ENCODE measurements at regions not wholly inside any gene's neighbourhood (a gene's known extent, or its start where the extent isn't known, plus 50 kb on each side); places are given as distances from the start of the nearest gene placed in this dataset.
"Not testable (repeated sequence)": the region's sequence is repeated elsewhere in the genome, so short reads cannot be mapped to it uniquely, and the experiment has no call there.

DNA sequence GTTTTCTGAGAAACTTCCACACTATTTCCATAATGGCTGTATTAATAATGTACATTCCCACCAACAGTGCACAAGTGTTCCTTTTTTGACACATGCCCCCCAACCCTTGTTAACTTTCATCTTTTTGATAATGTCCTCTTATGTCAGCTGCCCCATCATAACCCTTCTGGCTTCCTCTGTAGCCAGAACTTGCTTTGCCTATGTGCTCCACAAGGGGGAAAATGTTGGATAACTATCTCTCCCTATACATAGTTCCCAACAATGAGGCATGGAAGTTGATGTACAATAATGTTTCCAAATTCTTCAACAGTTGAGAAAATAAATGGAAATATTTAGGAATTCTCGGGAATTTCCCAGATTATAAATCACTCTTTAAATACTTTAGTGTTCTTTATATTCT, 142.9 kb downstream of the ASB9 start:
- no peak for DNase-seq (ENCODE audit: low read depth in 3 of 3, low spot score in 2 of 3)

DNA sequence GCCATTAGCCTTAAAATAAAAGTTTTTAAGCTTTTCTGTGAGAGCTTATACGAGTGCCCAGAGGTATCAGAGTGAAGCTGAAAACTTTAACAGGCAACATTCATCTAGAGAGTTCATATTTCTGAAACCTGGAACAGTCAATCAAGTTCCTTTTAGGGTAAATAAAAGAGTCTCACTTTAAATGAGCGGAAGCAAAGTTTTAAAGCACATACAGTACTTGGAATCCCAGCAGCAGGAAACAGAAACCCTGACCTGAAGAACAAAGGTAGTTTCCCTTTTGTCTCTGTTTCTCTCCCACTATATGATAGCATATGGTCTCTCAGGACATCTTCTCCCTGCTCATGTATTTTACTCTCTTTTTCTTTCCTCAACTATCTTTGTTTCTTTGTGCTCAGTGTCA, 153.0 kb downstream of the ASB9 start:
- DNase-seq (ENCODE audit: low read depth in 3 of 3, low spot score in 2 of 3), result no peak

DNA sequence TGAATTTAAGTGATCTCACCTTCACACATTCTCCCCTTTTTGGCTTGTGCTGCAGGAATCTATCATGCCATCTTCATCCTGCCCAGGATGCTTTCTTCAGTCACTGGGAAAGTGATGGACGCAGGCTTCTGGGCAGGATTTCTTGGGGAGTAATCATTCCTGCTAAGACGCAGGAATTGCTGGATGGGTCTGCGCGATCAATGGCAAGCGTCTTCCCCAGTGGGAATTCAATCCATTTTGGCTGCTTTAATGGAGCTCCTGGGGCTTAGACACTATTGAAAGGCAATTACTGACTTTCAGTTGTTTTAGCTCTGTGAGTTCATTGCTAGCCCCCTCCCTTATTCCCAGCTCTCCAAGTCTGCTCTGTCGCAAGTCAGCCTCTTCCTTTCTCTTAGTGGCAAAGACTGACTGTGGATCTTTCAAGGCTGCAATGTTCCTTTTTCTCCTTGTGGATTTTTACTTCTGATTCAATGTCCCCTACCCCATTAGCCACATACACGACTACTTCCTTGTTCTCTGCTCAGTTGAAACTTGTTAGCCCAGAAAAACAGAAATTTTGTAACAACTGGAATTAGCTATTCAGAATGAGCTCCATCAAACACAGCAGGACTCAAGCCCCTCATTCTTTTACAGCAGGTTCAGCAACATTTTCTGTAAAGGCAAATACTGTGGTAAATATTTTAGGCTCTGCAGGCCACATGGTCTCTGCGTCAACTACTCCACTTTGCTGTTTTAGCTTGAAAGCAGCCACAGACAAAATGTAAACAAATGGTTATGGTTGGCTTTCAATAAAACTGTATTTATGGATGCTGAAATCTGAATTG, 154.9 kb downstream of the ASB9 start:
- DNase-seq (ENCODE audit: low read depth in 3 of 3, low spot score in 2 of 3), result no peak

DNA sequence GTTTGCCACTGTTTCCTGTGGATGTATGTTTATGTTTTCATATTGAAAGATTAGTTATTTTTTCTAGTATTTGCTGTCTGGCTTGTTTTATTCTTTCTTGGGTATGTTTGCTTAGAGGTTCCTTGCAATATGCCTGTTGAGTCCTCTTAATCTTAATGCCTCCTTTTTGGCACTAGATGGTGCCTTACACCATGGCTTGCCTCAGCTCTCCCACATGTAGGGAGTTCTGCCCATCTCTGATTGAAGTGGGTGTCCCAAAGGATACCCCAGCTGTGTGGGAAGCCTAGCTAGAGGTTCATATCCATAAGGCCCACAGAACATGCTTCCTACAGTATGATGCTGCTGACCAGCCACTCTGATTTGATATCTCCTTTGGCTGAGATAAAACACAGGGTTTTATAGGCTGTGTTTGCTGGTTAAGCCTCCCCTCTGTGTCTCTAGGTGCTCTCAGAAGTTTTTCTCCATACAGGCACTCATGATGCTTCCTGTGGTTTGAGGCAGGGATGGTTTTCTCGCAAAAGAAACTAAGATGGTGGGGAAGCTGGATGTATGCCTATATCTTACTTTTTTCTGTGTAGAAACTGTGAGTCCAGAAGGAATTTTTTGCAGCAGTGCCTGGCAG, 162.4 kb downstream of the ASB9 start:
- no peak for DNase-seq (ENCODE audit: low read depth in 3 of 3, low spot score in 2 of 3)

DNA sequence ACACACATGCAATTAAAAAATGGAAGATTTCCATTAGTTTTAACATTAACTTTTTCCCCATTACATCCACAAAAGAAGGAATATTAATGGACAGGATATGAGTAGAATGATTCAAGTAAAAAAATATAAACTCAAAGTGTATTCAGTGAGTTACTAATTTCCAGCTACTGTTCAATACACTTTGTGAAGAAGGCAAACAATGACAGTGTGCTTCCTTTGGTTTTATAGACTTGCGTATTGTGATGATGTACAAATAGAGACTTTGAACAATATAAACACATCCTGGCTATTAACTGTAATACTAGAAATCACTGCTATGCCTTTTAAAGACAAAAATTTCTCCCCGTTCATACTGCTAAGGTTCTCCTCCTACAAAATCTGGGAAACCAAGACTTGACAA, 171.4 kb downstream of the ASB9 start:
- no peak for DNase-seq (ENCODE audit: low read depth in 3 of 3, low spot score in 2 of 3)

DNA sequence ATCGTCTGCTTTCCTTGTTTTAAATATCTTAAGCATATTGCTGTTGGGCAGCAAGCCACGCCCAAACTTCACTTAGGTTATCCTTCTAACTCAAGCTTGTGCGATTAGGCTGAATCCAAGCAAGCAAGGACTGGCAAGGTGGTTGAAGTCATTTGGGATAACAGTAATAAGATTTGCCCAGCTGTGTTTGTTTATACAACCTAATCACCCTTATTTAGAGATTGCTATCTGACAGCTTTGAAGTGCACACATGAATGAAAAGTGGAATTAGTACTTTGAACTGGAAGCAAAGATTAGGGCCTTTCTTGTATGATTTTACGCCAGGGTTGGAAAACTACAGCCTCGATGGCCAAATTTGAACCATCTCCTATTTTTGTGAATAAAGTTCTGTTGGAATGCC, 182.1 kb downstream of the ASB9 start:
- DNase-seq (ENCODE audit: low read depth in 3 of 3, low spot score in 2 of 3), result no peak

DNA sequence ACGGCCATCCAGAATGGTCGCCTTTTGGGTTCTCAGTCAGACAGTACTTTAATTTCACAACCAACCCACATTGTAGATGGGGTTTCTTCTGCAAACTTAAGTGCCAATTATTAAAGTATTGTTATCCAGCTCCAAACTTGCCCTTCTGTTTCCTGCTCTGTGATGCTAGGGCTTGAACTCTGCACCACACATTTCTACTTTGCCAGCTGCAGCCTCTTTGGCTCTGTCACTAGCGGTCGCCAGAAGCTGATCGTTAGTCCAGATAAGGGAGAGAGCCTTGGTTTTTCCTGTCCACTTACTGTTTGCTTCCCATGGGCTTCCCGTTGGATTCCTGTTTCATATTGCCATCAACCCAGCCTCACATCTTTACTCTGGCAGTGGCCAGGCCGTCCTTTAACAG, 196.6 kb downstream of the ASB9 start:
- no peak for DNase-seq (ENCODE audit: low read depth in 3 of 3, low spot score in 2 of 3)

DNA sequence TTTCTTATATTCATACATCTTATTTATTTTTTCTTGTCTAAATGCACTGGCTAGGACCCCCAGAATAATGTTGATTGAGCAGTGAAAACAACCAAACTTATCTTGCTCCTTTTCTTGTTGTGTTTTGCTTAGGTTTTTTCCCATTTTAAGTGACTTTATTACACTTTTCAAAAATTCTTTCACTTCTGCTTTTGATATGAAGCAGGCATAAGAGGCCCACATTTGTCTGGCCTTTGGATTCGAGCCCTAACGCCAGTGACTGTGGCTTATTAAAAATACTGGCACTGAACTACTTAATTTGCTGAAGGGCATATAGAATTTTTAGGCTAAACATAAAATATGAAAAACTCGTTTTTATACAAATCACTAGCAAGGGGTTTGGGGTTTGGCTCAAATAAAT, 197.0 kb downstream of the ASB9 start:
- DNase-seq (ENCODE audit: low read depth in 3 of 3, low spot score in 2 of 3), result no peak

DNA sequence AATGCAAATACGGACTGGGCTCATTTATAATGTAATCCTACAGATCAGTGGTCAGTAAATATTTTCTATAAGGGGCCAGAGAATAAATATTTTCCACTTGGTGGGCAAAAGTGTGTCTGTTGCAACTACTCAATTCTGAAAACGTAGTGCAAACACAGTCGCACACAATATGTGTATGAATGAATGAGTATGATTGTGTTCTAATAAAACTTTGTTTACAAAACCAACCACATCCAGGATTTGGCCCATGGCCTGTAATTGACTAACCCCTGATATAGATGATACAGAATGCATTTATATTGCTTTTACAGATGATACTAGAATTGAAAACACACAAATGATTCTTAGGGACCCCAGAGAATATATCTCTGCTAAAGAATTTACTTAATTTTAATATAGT, 197.6 kb downstream of the ASB9 start:
- no peak for DNase-seq (ENCODE audit: low read depth in 3 of 3, low spot score in 2 of 3)

DNA sequence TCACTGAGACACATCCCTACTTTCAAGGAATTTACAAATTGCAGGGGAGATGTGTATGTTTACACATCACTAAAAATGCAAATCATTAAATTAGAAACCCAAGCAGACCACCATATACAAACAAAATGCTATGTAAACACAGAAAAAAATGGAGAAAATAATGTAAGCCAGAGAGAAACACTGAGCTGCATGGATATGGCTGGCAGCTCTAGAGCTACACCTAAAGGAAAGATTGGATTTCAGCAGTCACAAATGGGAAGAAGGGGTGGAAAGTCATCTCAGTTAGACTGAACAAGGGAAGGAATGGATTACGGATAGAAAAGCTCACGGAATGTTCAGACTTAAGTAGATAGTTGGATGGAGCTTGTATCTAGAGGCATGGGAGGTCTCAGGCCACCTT, 186.3 kb downstream of the MOSPD2 start:
- no peak for DNase-seq (ENCODE audit: low read depth in 3 of 3, low spot score in 2 of 3)

DNA sequence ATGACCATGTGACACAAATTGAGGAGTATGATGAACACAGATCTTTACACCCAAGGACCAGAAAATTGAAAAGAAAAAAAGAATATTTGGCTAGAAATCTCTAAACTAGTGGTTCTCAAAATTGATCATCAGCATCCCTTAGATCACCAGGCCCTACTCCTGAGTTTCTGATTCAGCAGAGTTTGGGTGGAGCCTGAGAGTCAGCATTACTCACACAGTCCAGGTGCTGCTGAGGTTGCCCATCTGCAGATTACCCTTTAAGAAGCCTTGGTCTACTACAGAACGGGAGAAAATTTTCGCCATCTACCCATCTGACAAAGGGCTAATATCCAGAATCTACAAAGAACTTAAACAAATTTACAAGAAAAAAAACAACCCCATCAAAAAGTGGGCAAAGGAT, 182.8 kb downstream of the MOSPD2 start:
- DNase-seq (ENCODE audit: low read depth in 3 of 3, low spot score in 2 of 3), result no peak

DNA sequence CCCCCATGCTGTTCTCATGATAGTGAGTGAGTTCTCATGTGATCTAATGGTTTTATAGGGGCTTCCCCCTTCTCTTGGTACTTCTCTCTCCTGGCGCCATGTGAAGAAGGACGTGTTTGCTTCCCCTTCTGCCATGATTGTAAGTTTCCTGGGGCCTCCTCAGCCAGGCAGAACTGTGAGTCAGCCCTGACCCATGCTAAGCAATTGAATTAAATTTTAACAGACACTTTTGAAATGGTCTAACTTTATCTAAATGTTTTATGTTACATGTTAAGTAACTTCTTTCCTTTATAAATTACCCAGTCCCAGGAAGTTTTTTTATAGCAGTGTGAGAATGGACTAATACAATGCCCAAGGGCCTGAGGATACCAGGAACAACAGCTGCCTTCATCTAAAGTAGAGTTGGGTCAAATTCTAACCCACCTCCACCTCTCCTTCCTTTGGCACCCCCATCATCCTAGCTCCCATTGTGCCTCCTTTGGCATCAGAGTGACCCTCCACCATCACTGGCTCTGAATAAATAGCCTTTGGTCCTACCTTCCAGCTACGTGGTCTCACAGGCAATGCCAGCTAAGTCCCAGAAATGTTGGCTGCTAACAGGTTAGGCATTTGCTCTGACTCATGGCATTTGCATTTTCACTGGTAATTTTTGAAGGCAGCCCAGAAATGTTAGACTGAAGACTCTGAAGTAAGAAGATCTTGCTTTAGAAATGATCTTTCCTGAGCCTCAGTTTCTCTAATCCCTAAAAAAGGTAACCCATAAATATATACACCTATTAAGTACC, 182.1 kb downstream of the MOSPD2 start:
- DNase-seq (ENCODE audit: low read depth in 3 of 3, low spot score in 2 of 3), result no peak

DNA sequence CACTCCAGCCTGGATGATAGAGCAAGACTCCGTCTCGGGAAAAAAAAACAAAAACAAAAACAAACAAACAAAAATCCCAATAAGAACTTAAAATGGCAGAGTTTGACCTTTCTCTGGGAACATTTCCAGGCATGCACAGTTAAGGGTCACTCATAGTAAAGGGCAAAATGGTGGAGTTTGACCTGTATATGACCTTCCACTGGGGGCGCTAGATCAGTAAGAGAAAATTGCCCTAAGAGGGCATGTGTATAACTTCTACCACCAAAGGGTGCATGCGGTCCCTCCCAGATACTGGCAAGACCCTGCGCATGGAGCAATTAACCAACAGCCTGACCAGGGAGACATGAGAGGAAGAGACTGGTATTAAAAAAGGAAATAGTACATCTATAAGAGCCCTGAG, 177.2 kb downstream of the MOSPD2 start:
- no peak for DNase-seq (ENCODE audit: low read depth in 3 of 3, low spot score in 2 of 3)

DNA sequence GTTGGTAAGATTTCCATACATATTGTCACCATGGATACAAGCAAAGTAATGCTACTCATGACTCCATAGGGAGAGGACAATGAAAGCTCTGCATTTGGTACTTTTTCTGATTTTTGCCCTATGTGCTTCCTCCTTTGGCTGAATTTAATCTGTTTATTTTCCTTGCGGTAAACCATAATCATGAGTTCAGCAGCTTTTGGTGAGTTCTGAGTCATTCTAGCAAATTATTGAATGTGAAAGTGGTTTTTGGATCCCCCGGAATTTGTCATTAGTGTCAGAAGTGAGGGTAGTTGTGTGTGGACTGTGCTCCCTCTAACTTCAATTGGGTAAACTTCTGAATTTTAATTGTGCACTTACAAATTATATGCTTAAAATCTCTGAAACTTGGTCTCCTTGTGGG, 170.3 kb downstream of the MOSPD2 start:
- DNase-seq (ENCODE audit: low read depth in 3 of 3, low spot score in 2 of 3), result no peak

DNA sequence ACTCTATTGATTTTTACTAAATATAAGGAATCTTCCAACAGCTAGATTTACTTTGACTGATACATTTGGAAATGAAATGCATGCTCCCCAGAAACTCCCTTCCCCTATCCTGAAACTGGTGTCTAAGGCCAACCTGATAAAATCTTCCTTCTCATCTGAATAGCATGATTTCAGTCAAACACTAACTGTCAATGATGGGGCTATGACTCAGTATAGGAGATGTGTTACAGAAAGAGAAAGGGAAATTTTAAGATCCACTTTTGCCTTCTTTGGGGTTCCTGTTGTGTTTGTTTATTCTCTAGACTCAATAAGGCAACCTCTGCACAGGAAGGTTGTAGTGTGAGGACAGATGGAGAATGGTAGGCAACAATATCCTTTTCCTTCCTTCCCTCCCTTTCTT, 160.7 kb downstream of the MOSPD2 start:
- no peak for DNase-seq (ENCODE audit: low read depth in 3 of 3, low spot score in 2 of 3)

DNA sequence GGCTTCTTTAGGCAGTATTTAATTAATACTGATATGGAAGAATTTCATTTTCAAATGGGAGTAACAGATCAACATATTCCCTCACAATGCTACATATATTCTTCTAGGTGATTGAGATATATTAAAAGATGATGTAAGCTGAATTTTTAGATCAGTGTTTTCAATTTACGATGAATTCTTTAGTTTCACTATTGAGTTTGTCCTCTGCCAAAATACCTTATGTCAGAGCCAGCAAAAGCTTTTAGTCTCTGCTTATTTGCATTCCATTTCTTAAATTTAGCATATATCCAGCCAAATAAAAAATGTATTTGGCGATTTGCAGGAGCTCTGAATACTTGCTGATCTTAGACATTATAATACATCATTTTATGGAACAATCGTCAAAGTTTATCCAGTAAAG, 144.3 kb downstream of the MOSPD2 start:
- DNase-seq (ENCODE audit: low read depth in 3 of 3, low spot score in 2 of 3), result no peak

DNA sequence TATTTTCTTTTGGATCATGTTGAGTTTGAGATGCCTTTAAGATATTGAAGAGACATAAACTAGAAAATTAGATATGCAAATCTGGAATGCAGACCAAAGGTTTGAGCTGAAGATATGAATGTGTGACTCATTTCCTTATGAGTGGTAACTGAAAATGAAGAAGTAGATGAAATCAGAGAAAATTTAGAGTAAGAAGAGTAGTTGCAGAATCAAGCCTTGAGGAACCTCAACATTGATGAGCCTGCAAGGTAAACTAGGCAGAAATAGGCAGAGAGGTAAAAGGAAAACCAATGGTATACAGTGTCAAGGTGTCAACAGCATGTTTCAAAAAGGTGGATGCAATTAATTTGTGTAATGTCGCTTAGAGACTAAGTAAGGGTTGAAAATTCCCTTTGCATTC, 142.8 kb downstream of the MOSPD2 start:
- no peak for DNase-seq (ENCODE audit: low read depth in 3 of 3, low spot score in 2 of 3)

DNA sequence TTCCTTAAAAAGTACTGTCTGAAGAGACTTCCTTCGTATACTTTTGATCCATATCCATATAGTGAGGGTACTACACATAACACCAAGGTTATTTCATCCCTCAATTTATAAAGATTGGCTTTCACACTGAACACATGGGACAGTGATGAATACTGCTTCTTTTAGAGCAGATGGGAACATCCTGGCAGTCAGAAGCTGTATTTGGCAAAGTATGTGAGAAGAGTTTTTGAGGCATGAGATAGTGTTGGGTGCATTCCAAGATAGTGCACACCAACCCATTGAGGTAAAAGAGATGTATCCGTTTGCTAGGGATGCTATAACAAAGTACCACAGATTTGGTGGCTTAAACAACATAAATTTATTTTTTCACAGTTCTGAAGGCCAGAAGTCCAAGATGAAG, 141.1 kb downstream of the MOSPD2 start:
- DNase-seq (ENCODE audit: low read depth in 3 of 3, low spot score in 2 of 3), result no peak

DNA sequence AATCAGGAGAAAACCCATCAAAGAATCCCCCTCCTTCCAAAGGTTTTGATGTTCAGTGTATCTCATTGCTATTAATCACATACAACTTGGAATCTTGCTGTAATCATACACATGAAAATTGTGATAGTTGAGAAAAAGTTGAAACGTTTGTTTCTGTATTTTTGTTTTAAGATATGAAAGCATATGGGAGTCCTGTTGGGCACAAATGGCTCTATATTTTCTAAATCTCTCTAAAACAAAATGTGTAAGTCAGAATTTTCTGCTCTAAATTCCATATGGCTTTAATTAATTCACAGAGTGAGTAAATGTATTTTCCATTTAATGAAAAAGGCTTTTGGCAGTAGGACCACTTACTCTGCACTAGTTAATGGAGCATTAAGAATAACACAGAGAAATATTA, 140.2 kb downstream of the MOSPD2 start:
- no peak for DNase-seq (ENCODE audit: low read depth in 3 of 3, low spot score in 2 of 3)

DNA sequence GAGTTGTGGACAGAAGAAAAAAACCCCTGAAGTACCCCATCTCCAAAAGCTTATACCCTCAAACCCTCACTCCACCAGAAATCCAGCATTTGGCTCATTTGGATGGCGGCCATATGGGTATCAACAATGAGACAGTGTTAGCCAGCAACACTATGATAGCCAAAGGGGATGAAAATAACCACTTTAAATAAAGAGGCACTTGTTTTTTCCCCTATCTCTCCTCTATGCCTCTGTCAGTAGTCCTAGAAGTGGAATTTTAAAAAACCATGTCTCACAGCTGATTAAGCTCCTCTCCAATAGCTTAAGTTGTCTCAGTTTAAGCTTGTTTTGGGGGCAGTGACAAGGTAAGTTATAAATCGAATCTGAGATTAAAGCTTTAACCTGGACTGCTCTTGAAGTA, 124.0 kb downstream of the MOSPD2 start:
- no peak for DNase-seq (ENCODE audit: low read depth in 3 of 3, low spot score in 2 of 3)

DNA sequence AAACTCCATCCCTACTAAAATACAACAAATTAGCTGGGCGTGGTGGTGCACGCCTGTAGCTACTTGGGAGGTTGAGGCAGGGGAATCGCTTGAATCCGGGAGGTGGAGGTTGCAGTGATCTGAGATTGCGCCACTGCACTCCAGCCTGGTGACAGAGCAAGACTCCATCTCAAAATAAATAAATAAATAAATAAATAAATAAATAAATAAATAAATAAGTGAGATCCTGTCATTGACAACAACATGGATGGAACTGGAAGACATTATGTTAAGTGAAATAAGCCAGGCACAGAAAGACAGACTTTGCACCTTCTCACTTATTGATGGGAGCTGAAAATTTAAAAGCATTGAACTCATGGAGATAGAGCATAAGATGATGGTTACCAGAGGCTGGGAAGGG, 111.2 kb downstream of the MOSPD2 start:
- DNase-seq (ENCODE audit: low read depth in 3 of 3, low spot score in 2 of 3), result not testable (repeated sequence)
